ENCODE measurements at regions not wholly inside any gene's neighbourhood (a gene's known extent, or its start where the extent isn't known, plus 50 kb on each side); places are given as distances from the start of the nearest gene placed in this dataset.

DNA sequence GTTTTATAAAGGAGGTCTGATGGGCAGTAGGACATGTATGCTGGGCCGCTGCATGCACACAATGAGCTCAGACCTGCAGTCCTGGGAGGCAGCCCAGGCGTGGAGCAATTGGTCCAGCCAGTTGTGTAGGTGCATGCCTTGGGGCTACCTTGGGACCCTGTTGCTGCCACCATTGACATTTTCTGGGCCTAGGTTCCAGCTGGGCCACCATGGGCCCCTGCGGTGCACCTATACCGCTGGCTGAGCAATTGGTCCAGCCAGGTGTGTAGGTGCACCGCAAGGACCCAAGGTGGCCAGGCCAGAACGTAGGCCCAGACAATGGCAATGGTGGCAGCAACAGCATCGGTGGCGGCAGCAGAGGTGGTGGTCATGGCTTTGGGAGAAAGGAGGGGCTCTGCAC, 143.9 kb downstream of the PXDC1 start:
- TF ChIP-seq CTCF (conservative IDR thresholded peaks at IDR 0.05; ENCODE audit: low read length) (no peak), EZH2phosphoT487 (IDR thresholded peaks at IDR 0.05; ENCODE audit: borderline replicate concordance, low read depth, low read length) (no peak)

Measured in OCI-LY7 (cell line).